HG03457 (cell line): ENCODE measurements at regions not wholly inside any gene's neighbourhood (a gene's known extent, or its start where the extent isn't known, plus 50 kb on each side); places are given as distances from the start of the nearest gene placed in this dataset.

Experiments used
- ATAC-seq: cut with Tn5 transposase; IDR thresholded peaks from one replicate; pipeline ENCODE4 v1.9.1; 2021; ENCODE audit warnings: moderate number of reproducible peaks; ENCODE audit not compliant: unreplicated experiment

DNA sequence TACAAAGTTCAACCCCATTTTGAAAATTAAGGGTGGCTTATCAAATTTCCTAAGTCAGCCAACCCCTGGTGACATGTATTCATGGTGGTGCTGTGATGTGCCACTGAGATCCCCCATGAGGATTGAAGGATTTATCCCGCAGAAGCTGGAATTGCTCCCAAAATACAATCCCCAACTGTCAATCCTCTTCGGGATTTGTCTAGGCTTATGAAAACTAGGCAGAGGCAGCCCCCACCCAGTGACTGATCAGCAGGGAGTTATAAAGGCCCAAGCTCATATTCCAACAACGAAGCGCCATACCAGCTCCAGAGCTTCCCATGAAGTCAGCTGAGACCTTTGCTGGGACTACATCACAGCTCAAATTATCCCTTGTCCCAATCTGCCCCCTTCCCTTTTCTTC lies 316.0 kb downstream of the ENC1 start:
- no peak for ATAC-seq

- ATAC-seq, result no peak
Observed at GRCh38 chr5:74322944-74323343, 317.6 kb downstream of the ENC1 start.

- no peak for ATAC-seq
Observed at GRCh38 chr5:74322191-74322590, 318.3 kb downstream of the ENC1 start.

- no peak for ATAC-seq
Observed at GRCh38 chr5:74321326-74321725, 319.2 kb downstream of the ENC1 start.

GRCh38 chr5:74320526-74320925 lies 320.0 kb downstream of the ENC1 start:
- no peak for ATAC-seq

DNA sequence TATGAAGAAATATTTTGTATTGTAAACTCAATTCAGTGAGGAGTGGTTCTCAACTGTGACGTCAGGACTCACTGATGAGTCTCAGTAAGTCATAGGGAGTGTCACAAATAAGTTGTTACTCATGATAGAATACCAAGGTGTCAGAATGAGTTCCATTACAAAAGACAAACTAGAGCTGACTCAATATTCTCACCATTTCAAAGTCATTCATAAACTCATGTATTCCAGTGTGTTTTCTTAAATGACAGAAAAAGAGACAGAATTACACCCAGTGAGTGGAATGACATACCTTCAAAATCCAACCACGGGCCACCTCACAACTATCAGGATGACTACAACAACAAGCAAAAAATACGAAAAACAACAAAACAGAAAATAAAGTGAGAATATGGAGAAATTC lies 321.5 kb downstream of the ENC1 start:
- no peak for ATAC-seq

DNA sequence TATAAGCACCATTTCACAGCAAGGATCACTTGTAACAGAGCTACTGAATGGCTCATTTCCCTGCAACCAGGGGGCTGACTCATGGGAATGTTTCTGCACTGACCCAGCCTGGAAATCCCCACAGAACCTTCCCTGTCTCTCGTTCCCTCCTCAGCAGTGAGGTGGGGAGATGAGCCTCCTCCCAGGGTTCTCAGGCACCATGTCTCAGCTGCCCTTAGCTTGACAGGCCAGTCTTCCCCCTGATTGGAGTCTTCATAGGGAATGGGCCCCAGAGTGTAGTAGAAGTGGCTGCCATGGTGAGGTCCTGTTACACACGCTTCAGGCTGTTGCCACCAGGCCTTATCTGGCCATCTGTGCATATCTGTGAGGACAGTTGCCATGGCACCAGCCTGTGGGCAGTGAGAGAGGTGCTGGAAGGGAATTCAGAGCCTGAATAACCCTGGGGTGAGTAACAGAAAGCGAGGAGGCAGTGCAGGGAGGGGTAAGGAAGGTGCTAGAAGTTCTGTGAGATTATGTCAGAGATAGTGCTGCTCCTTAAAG lies 324.4 kb downstream of the ENC1 start:
- ATAC-seq, result no peak

GRCh38 chr5:74314906-74315305 lies 325.6 kb downstream of the ENC1 start:
- no peak for ATAC-seq

DNA sequence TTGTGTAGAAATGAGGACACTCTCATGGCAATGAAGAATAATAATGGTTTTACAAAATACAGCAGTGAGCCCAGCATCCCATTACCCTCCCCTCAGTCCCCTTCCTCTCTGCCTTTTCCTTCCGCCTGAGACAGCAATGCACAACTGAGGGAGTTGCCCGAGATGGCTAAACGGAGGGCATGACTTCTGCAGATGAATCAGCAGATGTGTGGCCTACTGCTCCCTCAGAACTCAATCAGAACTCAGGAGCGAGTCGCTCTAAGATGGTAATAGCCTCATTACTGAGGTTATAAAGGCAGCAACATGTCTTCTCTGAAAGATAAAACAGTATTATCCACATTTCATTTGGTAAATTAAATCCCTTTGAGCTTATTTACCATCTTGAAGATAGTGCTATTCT lies 326.6 kb downstream of the ENC1 start:
- ATAC-seq, result no peak

GRCh38 chr5:74312746-74313145 lies 327.8 kb downstream of the ENC1 start:
- no peak for ATAC-seq

GRCh38 chr5:74311961-74312360 lies 328.6 kb downstream of the ENC1 start:
- ATAC-seq, result no peak

GRCh38 chr5:74310997-74311930 lies 329.3 kb downstream of the ENC1 start:
- no peak for ATAC-seq

- no peak for ATAC-seq
Observed at GRCh38 chr5:74310386-74310785, 330.1 kb downstream of the ENC1 start.

DNA sequence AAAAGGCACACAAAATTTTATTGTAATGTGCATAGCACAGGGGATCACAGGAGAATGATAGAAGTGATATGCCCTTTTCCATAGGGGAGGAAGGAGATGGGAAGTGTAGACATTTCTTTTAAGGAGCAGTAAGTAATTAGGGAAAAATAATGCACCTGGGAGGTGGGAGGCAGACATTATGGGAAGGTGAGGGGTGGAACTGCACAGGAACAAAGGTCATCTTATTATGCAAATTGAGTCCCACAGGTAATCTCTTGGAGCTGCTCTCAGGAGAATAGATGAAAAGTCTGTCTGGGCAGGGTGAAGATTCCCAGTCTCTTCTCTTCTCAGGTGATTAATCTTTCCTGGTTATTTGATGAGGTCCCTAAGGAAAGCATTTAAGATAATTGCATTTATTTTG lies 331.5 kb downstream of the ENC1 start:
- ATAC-seq, result no peak

GRCh38 chr5:74306845-74307244 lies 333.7 kb downstream of the ENC1 start:
- ATAC-seq, result no peak

DNA sequence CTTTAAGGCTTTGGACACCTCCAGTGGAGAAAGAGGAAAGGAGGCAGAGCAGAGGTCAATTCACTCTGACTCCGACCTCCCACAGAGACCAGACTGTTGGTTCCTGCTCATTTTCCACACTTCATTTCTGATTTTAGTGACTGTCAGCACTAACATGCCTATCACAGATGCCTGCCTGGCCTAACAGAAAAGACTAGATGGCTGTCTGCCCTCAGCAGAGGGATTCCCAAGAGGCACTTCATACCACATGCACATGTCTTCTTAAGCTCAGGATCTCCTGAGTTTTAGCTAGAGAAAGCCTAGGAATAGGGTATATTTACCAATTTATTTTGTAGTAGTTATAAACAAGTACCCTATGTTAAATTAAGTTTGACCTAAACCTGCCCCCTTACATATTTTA lies 336.0 kb downstream of the ENC1 start:
- ATAC-seq, result no peak

GRCh38 chr5:74303578-74303977 lies 336.9 kb downstream of the ENC1 start:
- no peak for ATAC-seq

- no peak for ATAC-seq
Observed at GRCh38 chr5:74301576-74301975, 339.0 kb downstream of the ENC1 start.

- ATAC-seq, result no peak
Observed at GRCh38 chr5:74300808-74301389, 339.6 kb downstream of the ENC1 start.

DNA sequence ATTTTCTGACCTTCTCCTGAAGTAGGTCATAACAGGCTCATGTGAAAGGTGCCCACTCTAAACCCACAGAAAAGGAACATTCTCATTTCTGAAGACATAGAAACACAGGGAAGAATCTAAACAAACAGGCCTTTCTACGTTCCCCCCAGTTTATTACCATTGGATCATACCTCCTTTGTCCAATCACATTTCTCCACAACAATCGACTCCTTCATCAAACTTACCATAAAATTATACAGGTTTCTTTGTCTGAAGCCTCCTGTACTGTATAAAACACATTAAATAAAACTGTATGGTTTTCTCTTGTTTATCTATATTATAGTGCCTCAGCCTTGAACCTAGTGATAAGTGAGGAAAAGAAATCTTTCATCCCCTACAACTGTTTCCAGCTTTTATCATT lies 340.7 kb downstream of the ENC1 start:
- ATAC-seq, result no peak

DNA sequence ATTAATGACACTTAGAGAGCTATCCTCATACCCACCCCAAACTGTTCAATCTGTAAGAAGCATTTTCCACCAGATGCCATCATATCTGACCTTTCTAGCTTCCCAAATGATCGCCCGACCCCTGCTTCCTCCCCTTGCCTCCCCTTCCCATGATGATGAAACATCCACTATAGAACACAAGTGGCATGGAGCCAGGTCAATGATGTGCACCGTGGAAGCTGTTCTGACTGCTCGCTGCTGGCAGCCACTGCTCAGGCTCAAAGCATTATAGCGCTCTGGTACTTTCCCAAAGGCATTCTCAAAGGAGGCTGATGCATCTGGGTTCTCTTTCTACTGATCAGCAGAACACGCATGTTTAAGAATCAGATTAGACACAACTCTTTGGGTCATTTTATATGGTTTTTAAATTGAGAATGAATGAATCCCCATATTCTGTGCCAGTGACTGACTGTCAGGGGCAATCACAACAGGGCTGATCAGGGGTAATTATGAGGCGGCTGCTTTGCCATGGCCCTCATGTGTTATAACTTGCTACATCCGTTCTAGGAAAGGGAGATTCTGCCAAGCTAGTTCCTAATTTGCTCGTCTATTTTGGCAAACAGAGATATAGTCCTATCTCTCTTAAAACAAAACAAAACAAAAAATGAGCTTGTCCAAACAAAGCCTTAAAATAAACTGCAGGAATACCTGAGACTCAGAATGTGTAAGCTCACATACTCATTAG lies 343.7 kb downstream of the ENC1 start:
- ATAC-seq, result no peak

- no peak for ATAC-seq
Observed at GRCh38 chr5:74295676-74296075, 344.9 kb downstream of the ENC1 start.
